ENCODE measurements at regions not wholly inside any gene's neighbourhood (a gene's known extent, or its start where the extent isn't known, plus 50 kb on each side); places are given as distances from the start of the nearest gene placed in this dataset.

GRCh38 chr3:67744699-67745098, 90.3 kb upstream of the SUCLG2 start:
- intact Hi-C loops (cut with micrococcal nuclease; ENCODE audit: unreplicated experiment) = no loop called here
- BruUV-seq (replicated peaks) = no TSS peak
- Histone ChIP-seq H3K9me3 (no peaks in the 10 kb centered on the region), H3K4me1 (no peaks in the 10 kb centered on the region), H3K27me3 (replicated peaks; ENCODE audit: control insufficient read depth, insufficient read depth, low read length) (no peaks in the 10 kb centered on the region), H3K36me3 (ENCODE audit: control insufficient read depth, insufficient read depth, low read length) (no peaks in the 10 kb centered on the region), H3K4me3 (ENCODE audit: low read depth, low read length) (no peak overlapping the region)
- no peak for TF ChIP-seq CTCF (IDR thresholded peaks at IDR 0.05; ENCODE audit: insufficient read depth in 1 of 2, low read depth in 1 of 2, low read length in 1 of 2, severe bottlenecking in 1 of 2, unreplicated experiment in 1 of 2)
- POLR2A ChIA-PET = no interaction called here
- CTCF ChIA-PET = no interaction called here
- H3K9me3 Mint-ChIP-seq (ENCODE audit: unreplicated experiment) = no peaks in the 10 kb centered on the region
- no peak for DNase-seq
- H3K4me1 Mint-ChIP-seq (ENCODE audit: low read depth, unreplicated experiment) = no peaks in the 10 kb centered on the region
- no peaks in the 10 kb centered on the region for H3K27me3 Mint-ChIP-seq (ENCODE audit: insufficient read depth, unreplicated experiment)
- H3K27ac Mint-ChIP-seq (ENCODE audit: unreplicated experiment) = no peak overlapping the region
- H3K4me3 Mint-ChIP-seq (ENCODE audit: unreplicated experiment) = no peak overlapping the region
- no peaks in the 10 kb centered on the region for H3K36me3 Mint-ChIP-seq (ENCODE audit: insufficient read depth, unreplicated experiment)

- no peaks in the 10 kb centered on the region for H3K9me3 Mint-ChIP-seq (ENCODE audit: unreplicated experiment)
- H3K27ac Mint-ChIP-seq (ENCODE audit: unreplicated experiment) = no peak overlapping the region
- POLR2A ChIA-PET = no interaction called here
- H3K36me3 ChIP-seq (ENCODE audit: control insufficient read depth, insufficient read depth, low read length) = no peaks in the 10 kb centered on the region
- no TSS peak for BruUV-seq (replicated peaks)
- no peaks in the 10 kb centered on the region for H3K4me1 ChIP-seq
- H3K4me3 ChIP-seq (ENCODE audit: low read depth, low read length) = no peak overlapping the region
- H3K27me3 ChIP-seq (replicated peaks; ENCODE audit: control insufficient read depth, insufficient read depth, low read length) = no peaks in the 10 kb centered on the region
- DNase-seq = no peak
- H3K9me3 ChIP-seq = no peaks in the 10 kb centered on the region
- no peaks in the 10 kb centered on the region for H3K36me3 Mint-ChIP-seq (ENCODE audit: insufficient read depth, unreplicated experiment)
- no peaks in the 10 kb centered on the region for H3K27me3 Mint-ChIP-seq (ENCODE audit: insufficient read depth, unreplicated experiment)
- CTCF ChIA-PET = no interaction called here
- intact Hi-C loops (cut with micrococcal nuclease; ENCODE audit: unreplicated experiment) = no loop called here
- no peak for TF ChIP-seq CTCF (IDR thresholded peaks at IDR 0.05; ENCODE audit: insufficient read depth in 1 of 2, low read depth in 1 of 2, low read length in 1 of 2, severe bottlenecking in 1 of 2, unreplicated experiment in 1 of 2)
- no peaks in the 10 kb centered on the region for H3K4me1 Mint-ChIP-seq (ENCODE audit: low read depth, unreplicated experiment)
- no peak overlapping the region for H3K4me3 Mint-ChIP-seq (ENCODE audit: unreplicated experiment)
Measured at GRCh38 chr3:67739851-67740250, 85.4 kb upstream of the SUCLG2 start.

- Mint-ChIP-seq H3K27ac (ENCODE audit: unreplicated experiment) (no peak overlapping the region), H3K27me3 (ENCODE audit: insufficient read depth, unreplicated experiment) (no peaks in the 10 kb centered on the region), H3K4me3 (ENCODE audit: unreplicated experiment) (no peak overlapping the region), H3K9me3 (ENCODE audit: unreplicated experiment) (no peaks in the 10 kb centered on the region), H3K4me1 (ENCODE audit: low read depth, unreplicated experiment) (no peaks in the 10 kb centered on the region), H3K36me3 (ENCODE audit: insufficient read depth, unreplicated experiment) (no peaks in the 10 kb centered on the region)
- BruUV-seq (replicated peaks) = no TSS peak
- POLR2A ChIA-PET = no interaction called here
- CTCF ChIA-PET = no interaction called here
- Histone ChIP-seq H3K9me3 (no peaks in the 10 kb centered on the region), H3K4me1 (no peaks in the 10 kb centered on the region), H3K27me3 (replicated peaks; ENCODE audit: control insufficient read depth, insufficient read depth, low read length) (no peaks in the 10 kb centered on the region), H3K4me3 (ENCODE audit: low read depth, low read length) (no peak overlapping the region), H3K36me3 (ENCODE audit: control insufficient read depth, insufficient read depth, low read length) (no peaks in the 10 kb centered on the region)
- no peak for TF ChIP-seq CTCF (IDR thresholded peaks at IDR 0.05; ENCODE audit: insufficient read depth in 1 of 2, low read depth in 1 of 2, low read length in 1 of 2, severe bottlenecking in 1 of 2, unreplicated experiment in 1 of 2)
- intact Hi-C loops (cut with micrococcal nuclease; ENCODE audit: unreplicated experiment) = no loop called here
- no peak for DNase-seq
Measured at GRCh38 chr3:67737906-67738865, 83.8 kb upstream of the SUCLG2 start.
